ENCODE measurements at regions not wholly inside any gene's neighbourhood (a gene's known extent, or its start where the extent isn't known, plus 50 kb on each side); places are given as distances from the start of the nearest gene placed in this dataset.

- DNase-seq = no peak
Measured at GRCh38 chr10:78937393-78937792, 131.4 kb upstream of the ZMIZ1 start.

DNA sequence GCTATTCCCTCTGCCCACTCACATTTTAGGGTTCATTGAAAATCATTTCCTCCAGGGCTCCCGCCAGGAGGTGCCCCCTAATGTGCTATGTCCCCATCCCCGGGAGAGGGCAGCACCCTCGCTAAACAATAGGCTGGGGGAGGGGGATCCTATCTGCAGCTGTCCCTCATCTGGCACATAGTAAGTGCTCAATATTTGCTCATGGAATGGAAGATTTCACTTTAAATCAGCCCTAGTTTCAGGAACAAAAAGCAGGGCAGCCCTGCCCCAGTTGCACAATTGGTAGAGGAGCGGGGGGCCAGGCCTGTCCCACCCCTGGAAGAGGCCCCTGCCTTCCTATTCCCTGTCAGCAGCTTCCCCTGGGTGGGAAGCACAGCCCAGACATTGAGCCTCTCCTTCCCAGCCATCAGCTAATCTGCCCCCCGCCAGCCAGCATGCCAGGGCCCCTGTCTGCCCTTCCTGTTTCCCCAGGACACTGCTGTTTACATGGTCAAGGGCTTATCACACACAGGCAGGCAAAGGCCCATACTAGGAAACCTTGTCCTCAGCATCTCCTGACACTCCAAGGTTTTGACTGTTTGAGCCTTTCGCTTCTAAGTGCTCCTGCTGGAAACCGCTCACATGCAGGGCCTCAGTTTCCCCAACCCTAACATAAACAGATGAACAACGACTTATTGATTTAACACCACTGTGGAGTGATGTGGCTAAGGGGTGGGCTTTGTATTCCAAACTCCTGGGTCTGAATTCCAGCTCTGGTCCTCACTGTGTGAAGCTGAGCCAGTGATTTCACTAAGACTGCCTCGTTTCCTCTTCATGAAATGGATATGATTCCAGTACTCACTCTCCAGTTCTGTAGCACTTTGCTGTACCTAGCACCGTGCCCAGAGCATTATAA lies 130.7 kb upstream of the ZMIZ1 start:
- DNase-seq = no peak

- no peak for DNase-seq
Measured at GRCh38 chr10:78938695-78939672, 129.8 kb upstream of the ZMIZ1 start.

DNA sequence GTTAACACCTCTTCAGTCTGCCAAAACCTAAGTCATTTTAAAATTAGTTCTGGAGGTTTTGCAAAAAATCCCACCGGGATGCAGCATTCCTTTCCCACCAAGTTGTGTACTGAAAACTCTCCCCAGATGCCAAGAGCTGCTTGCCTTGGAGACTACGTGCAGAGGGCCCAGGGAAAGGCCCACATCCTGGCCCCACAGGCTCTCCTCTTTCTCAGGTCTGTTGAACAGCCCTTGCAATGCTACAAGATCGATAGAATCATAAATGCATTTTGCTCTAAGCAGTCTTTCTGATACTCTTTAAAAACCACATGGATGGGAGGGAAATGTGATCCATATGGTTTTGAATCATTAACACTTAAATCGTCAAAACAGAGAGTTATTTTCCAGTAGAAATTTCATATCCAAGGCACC lies 126.7 kb upstream of the ZMIZ1 start:
- DNase-seq = no peak

DNA sequence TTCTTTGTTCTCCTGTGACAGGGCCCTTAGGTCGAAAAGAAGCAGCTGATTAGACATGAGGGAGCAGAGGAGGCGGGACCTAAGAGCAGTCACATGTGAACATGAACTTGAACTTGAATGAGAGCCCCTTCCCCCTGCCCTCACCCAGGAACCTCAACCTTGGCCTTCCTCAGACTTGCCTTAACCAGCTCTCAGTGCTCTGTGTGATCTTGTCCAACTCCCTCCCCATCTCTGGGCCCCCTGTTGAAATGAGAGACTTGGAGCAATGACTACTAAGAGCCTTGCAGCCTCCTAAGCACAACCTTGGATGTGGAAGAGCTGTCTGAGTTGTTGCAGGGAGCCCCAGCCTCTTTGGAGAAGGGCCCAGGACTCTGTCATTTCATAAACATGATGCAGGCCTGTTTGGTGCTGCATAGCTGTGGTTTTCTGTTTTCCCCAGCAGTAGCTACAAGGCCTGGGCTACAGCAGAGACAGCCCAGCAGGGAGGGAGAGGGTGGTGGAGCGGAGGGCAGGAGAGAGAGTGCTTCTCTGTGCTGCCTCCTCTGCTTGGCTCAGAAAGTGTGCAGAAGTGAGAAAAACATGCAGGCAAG lies 123.9 kb upstream of the ZMIZ1 start:
- no peak for DNase-seq

DNA sequence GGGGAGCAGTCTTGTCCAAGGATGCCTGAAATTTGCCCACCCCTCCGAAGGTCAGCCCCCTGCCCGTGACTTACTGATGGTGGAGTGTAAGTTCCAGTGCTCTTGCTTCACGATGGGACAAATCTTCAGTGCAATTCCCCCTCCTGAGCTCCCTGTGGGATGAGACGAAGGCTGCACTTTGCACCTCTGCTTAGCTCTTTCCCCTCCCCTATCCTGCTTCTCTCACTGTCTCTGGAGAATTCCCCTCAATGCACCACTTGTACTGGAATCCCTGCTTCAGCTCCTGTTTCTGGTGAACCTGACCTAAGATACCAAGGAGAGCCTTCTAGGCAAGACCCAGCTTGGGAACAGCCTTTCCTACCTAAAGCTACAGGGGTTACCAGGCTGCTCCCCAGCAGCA lies 122.9 kb upstream of the ZMIZ1 start:
- no peak for DNase-seq

GRCh38 chr10:78947226-78947625 lies 121.5 kb upstream of the ZMIZ1 start:
- DNase-seq = no peak

DNA sequence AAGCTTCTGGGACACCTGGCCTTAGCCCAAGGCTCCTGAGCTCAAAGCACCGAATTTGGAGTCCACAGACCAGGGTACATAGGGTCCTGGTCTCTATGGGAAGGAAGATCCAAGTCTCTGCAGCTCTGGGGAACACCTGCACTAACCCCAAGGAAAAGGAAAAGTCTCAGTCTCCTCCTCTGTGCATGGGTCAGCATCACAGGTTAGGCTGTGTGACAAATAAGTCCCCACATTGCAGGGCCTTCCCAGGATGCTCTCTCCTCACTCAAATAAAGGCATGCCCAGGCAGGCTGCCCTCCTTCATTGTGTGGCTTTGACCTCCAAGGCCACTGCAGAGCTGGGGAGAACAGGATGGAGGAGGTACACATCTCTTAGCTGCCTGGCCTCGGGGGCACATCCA lies 121.0 kb upstream of the ZMIZ1 start:
- no peak for DNase-seq

GRCh38 chr10:78948621-78949030 lies 120.1 kb upstream of the ZMIZ1 start:
- no peak for DNase-seq

DNA sequence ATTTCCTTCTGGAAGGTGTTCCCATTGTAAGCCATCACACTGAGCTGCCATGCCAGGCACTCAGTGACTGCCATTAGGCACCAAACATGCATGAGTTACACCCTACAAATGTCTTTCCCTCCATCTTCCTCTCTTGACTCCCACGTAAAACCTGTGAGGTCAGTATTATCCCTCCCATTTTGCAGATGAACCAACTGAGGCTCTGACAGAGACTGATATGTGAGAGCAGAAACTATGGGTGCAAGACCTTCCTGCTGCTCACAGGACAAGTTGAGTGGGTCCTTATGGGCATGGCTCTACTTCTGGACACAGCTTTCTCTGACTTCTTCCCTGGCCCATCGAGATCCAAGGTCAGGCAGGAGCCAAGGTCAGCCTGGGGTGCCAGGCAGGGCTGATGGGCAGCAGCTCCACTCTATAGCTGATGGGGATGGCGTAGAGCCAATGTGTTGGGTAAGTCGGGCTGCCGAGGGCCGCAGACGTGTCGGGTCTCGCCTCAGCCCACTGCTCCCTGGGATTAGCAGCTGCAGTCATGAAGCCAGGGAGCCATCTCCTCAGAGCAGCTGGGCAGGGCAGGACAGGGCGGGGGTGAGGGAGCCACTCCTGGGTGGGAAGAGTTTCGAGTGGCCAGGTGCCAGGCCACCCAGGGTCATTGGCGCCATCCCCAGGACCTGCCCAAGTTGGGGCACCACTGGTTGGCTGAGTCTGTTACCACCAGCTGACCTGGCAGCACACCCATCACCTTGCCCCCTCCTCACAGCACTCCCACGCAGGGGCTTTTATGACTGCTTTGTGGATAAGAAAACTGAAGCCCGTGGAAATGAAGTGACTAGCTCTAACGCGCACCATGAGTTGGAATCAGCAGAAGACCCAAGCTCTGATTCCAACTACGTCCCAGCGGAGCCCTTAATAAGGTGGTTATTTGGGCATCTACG lies 117.8 kb upstream of the ZMIZ1 start:
- DNase-seq = no peak

- DNase-seq = no peak
Measured at GRCh38 chr10:78952030-78952429, 116.7 kb upstream of the ZMIZ1 start.

DNA sequence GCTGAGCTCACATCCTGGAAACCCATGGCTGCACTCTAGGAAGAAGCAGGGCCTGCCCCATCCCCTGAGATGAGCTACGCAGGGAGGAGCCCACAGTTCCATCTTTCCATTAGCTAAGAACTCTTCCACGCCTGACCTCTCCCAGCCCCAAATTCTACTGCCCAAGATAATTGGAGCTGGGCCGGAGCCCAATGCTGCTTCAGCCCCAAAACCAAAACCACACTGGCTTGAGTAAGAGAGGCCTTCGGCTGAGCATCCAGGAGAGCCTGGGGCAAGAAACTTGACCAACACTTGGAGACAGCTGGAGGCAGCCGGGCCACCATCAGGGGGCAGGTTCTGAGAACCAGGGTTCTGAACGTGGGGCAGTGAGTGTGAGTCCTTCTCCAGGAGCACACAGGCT lies 116.1 kb upstream of the ZMIZ1 start:
- DNase-seq = no peak

DNA sequence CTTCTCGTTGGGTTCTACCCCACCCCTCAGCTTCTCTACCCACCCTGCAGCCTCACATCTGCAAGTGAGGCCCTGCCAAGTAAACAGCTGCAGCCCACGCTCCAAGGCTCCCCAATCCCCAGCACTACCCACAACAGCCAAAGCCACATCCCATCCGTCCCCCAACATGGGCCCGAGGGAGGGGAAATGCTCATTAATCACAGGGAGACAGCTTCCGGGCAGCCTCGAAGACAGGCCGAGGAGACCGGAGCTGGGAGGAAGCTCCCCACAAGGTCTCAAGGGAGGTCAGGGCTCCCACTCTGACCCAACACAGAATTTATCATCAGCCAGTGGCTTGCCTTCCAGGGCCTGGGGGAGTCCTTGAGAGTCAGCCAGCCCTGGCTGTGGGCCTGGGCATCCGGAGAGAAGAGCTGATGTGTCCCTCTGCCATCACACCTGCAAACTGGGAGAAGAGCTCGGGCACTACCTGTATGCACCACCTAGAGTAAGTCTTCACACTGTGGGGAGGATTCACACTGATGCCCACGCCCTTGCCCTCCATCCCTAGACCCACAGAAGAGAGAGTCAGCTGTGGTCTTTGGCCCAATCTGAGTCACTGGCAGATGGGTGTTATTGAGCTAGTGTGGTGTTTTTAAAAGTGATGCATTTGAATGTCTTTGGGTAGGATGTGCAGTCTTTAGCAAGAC lies 115.5 kb upstream of the ZMIZ1 start:
- no peak for DNase-seq

DNA sequence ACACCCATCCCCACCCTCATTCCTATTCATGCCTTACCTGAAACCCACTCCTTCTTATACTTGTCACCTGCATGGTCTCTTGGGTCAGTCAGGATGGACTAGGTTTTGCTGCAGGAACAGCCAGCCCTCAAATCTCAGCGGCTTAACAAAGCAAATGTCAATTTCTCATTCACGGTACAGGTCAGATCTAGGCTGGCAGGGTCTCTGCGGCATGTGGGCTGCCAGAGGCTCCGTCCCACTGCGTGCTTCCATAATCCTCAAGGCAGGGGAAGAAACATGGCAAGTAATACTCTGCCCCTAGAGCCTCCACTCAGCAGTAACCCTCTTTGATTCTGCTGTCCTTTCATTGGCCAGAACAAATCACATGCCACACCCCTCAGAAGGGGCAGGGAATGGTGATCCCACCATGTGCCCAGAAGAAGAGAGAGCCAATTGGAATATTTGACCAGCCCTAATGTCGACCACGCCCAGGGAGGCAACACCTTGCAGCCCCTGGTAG lies 114.9 kb upstream of the ZMIZ1 start:
- no peak for DNase-seq

- no peak for DNase-seq
Measured at GRCh38 chr10:78954689-78955088, 114.1 kb upstream of the ZMIZ1 start.

- DNase-seq = no peak
Measured at GRCh38 chr10:78955206-78955605, 113.6 kb upstream of the ZMIZ1 start.

- no peak for DNase-seq
Measured at GRCh38 chr10:78956391-78956790, 112.4 kb upstream of the ZMIZ1 start.

GRCh38 chr10:78957471-78958039 lies 111.2 kb upstream of the ZMIZ1 start:
- no peak for DNase-seq

GRCh38 chr10:78959217-78959923 lies 109.4 kb upstream of the ZMIZ1 start:
- no peak for DNase-seq

GRCh38 chr10:78959924-78960285 lies 108.9 kb upstream of the ZMIZ1 start:
- DNase-seq = no peak

Data from CD4-positive, alpha-beta T cell treated with Interleukin-15 for 1 hour (primary cell).